ENCODE measurements at regions not wholly inside any gene's neighbourhood (a gene's known extent, or its start where the extent isn't known, plus 50 kb on each side); places are given as distances from the start of the nearest gene placed in this dataset.
A peak's percentile ranks its signal among the peaks of the same experiment; 100 is the strongest.
"Not testable (repeated sequence)": the region's sequence is repeated elsewhere in the genome, so short reads cannot be mapped to it uniquely, and the experiment has no call there.

DNA sequence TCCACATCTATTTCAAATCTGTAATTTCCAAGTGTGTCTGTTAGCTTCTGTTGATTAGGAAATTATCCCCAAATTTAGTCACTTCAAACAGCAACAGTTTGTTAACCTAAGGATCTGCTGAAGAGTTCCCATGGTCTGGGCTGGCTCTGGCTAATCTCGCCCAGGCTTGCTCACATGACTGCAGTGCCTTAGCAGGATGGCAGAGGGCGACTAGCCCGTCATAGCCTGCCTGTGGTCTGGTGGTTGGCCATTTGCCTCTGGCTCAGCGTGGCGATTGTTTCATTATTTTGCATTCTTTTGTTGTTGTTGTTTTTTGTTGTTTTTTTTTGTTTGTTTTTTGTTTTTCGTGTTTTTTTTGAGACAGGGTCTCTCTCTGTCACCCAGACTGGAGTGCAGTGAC is 264.0 kb downstream of the TRIML1 start:
- no peaks in the 10 kb centered on the region for H3K27me3 ChIP-seq (ENCODE audit: control insufficient read depth, insufficient read depth, low read length)
- no peaks in the 10 kb centered on the region for H3K36me3 ChIP-seq (ENCODE audit: control insufficient read depth, insufficient read depth, low read length)
- DNase-seq, result no peak
- H3K4me3 ChIP-seq (ENCODE audit: low read length), result no peak overlapping the region
- WGBS (ENCODE audit: insufficient coverage, low lambda C conversion rate), result 88% methylated on average over 1 of the region's 6 CpGs
- no peaks in the 10 kb centered on the region for H3K4me1 ChIP-seq (ENCODE audit: control insufficient read depth, insufficient read depth, low read length)
- no peaks in the 10 kb centered on the region for H3K9me3 ChIP-seq (ENCODE audit: control insufficient read depth, low read depth, low read length)
- H3K27ac ChIP-seq (ENCODE audit: low read length), result no peak overlapping the region

DNA sequence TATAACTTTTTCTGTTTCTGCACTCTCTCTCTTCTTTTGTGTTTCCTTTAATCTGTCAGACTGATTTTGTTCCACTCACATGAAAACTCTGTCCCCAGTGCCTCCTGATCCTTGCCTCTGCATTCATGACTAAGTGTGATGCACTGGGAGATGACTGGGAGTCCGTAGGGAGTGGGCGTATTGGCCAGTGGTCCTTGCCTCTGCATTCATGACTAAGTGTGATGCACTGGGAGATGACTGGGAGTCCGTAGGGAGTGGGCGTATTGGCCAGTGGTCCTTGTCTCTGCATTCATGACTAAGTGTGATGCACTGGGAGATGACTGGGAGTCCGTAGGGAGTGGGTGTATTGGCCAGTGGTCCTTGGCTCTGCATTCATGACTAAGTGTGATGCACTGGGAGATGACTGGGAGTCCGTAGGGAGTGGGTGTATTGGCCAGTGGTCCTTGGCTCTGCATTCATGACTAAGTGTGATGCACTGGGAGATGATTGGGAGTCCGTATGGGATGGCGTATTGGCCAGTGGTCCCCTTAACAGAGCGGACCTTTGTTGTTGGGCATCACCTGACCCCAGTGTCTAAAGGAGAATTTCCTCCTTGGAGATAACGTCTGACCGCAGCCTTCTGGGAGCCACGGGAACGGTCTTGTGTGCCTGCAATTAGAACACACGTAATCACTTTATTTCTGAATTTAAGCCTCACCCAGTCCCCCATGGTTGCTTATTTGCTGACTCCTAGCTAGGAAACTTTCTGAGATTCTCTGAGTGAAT is 266.0 kb downstream of the TRIML1 start:
- H3K9me3 ChIP-seq (ENCODE audit: control insufficient read depth, low read depth, low read length); H3K4me1 ChIP-seq (ENCODE audit: control insufficient read depth, insufficient read depth, low read length); H3K27ac ChIP-seq (ENCODE audit: low read length); H3K27me3 ChIP-seq (ENCODE audit: control insufficient read depth, insufficient read depth, low read length); H3K4me3 ChIP-seq (ENCODE audit: low read length); H3K36me3 ChIP-seq (ENCODE audit: control insufficient read depth, insufficient read depth, low read length); DNase-seq: not testable (repeated sequence)
- no CpG with 5 or more reads among the region's 14 CpGs for WGBS (ENCODE audit: insufficient coverage, low lambda C conversion rate)

DNA sequence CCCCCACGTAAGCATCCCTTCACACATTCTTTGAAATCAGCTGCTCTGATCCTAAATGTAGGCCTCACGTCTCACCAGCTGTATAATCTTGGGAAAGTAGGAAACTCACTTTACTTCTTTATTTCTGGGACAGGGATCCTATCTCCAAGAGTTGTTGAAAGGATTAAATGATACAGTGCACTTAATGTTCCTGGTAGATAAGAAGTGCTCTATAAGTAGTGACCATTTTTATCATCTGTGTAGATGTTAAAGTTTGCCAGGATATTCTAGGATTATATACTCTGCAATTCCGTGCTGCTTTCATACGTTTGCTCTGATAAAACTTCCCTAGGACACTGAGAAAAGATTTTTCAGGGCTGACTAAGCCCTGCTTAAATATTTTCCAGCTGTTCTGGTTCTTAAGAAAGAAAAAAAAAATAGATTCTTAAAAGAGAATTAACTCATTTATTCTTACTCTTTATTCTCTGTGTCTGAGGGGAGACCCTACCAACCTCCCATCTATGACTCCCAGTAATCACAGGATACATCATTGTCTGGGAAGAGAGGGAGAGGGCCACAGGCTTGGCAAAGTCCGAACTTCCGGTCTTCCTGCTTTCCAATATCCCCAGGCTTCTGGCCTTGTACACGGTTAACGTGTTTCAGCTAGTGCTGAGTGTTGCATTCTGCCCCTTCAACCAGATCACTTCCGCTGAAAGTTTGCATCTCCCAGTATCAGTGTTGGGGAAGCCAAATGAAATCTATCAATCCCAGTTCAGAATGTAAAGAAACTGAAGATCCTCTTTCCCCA is 269.2 kb downstream of the TRIML1 start:
- no peaks in the 10 kb centered on the region for H3K36me3 ChIP-seq (ENCODE audit: control insufficient read depth, insufficient read depth, low read length)
- no peak overlapping the region for H3K4me3 ChIP-seq (ENCODE audit: low read length)
- DNase-seq, result no peak
- no peaks in the 10 kb centered on the region for H3K27me3 ChIP-seq (ENCODE audit: control insufficient read depth, insufficient read depth, low read length)
- H3K4me1 ChIP-seq (ENCODE audit: control insufficient read depth, insufficient read depth, low read length), result no peaks in the 10 kb centered on the region
- peaks cover 5% of the 10 kb centered on the region for H3K9me3 ChIP-seq (ENCODE audit: control insufficient read depth, low read depth, low read length)
- 31% methylated on average over 2 of the region's 9 CpGs for WGBS (ENCODE audit: insufficient coverage, low lambda C conversion rate)
- H3K27ac ChIP-seq (ENCODE audit: low read length), result no peak overlapping the region

DNA sequence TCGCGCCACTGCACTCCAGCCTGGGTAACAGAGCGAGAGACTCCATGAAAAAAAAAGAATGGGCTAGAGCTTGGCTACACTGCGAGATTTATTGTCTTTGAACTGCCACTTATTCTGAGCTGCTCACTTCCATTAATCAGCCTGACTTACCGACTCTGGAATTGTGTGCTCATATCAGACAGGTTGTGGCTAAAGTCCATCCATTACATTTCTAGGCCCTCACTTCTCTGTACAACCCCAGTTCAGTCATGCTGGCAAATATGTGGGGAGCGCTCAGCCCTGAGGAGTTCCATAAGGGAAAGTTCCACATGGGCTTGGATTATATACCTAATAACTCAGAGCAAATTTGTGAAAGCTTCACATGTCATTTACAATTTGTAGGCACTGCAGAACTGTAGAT is 270.6 kb downstream of the TRIML1 start:
- Histone ChIP-seq H3K36me3 (ENCODE audit: control insufficient read depth, insufficient read depth, low read length) (no peaks in the 10 kb centered on the region), H3K27ac (ENCODE audit: low read length) (no peak overlapping the region), H3K9me3 (ENCODE audit: control insufficient read depth, low read depth, low read length) (peaks cover 5% of the 10 kb centered on the region), H3K4me3 (ENCODE audit: low read length) (no peak overlapping the region), H3K27me3 (ENCODE audit: control insufficient read depth, insufficient read depth, low read length) (no peaks in the 10 kb centered on the region), H3K4me1 (ENCODE audit: control insufficient read depth, insufficient read depth, low read length) (no peaks in the 10 kb centered on the region)
- no CpG with 5 or more reads among the region's 6 CpGs for WGBS (ENCODE audit: insufficient coverage, low lambda C conversion rate)
- DNase-seq, result peak; percentile 55 to 67

DNA sequence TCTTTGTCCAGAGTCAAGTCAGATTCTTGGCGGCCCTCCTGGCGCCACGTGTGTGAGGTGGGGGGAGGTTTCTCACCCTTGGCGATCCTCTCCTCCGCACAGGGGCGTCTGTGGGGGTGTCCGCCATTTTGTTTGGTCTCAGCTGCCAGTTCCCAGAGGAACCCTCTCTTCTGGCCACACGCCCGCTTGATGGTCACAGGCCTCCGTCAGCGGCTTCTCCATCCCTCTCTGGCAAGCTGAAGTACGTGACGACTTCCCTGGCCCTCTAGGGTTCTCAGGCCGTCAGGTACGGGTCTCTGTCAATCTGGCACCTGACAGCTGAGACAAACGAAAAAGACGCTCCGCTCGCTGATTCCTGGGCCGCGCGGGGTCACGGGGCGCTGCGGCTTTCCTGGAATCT is 272.6 kb downstream of the TRIML1 start:
- Histone ChIP-seq H3K4me3 (ENCODE audit: low read length) (no peak overlapping the region), H3K27ac (ENCODE audit: low read length) (no peak overlapping the region), H3K36me3 (ENCODE audit: control insufficient read depth, insufficient read depth, low read length) (no peaks in the 10 kb centered on the region), H3K9me3 (ENCODE audit: control insufficient read depth, low read depth, low read length) (peaks cover 5% of the 10 kb centered on the region), H3K4me1 (ENCODE audit: control insufficient read depth, insufficient read depth, low read length) (no peaks in the 10 kb centered on the region), H3K27me3 (ENCODE audit: control insufficient read depth, insufficient read depth, low read length) (no peaks in the 10 kb centered on the region)
- no peak for DNase-seq
- no CpG with 5 or more reads among the region's 25 CpGs for WGBS (ENCODE audit: insufficient coverage, low lambda C conversion rate)

DNA sequence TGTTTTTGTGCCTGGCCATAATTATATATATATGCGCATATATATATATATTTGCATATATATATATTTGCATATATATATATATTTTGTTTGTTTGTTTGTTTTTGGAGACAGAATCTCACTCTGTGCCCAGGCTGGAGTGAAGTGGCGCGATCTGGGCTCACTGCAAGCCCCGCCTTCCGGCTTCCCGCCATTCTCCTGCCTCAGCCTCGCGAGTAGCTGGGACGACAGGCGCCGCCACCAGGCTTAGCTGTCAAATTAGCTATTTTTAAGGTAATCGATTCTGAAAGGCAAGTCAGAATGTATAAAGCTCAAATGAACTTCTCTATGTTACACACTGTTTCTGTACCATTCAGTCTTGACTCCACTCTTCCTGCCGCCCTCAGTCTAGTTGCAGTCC is 273.3 kb downstream of the TRIML1 start:
- H3K4me3 ChIP-seq (ENCODE audit: low read length), result no peak overlapping the region
- WGBS (ENCODE audit: insufficient coverage, low lambda C conversion rate), result 100% methylated on average over 1 of the region's 13 CpGs
- no peaks in the 10 kb centered on the region for H3K36me3 ChIP-seq (ENCODE audit: control insufficient read depth, insufficient read depth, low read length)
- H3K27ac ChIP-seq (ENCODE audit: low read length), result no peak overlapping the region
- H3K4me1 ChIP-seq (ENCODE audit: control insufficient read depth, insufficient read depth, low read length), result no peaks in the 10 kb centered on the region
- H3K27me3 ChIP-seq (ENCODE audit: control insufficient read depth, insufficient read depth, low read length), result no peaks in the 10 kb centered on the region
- peaks cover 5% of the 10 kb centered on the region for H3K9me3 ChIP-seq (ENCODE audit: control insufficient read depth, low read depth, low read length)
- DNase-seq, result no peak

DNA sequence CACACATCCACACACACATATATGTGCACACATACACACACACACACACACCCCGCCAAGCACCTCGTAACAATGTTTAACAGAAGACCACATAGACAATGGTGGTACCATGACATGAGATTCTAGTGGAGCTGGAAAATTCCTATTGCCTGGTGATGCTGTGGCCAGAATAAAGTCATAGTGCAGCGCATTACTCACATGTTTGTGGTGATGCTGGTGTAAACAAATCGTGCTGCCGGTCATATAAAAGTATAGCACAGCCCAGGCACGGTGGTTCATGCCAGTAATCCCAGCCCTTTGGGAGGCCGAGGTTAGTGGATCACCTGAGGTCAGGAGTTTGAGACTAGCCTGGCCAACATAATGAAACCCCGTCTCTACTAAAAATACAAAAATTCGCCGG is 275.2 kb downstream of the TRIML1 start:
- whole genome bisulfite sequencing (ENCODE audit: insufficient coverage, low lambda C conversion rate), result no CpG with 5 or more reads among the region's 10 CpGs
- no peak overlapping the region for H3K27ac ChIP-seq (ENCODE audit: low read length)
- H3K27me3 ChIP-seq (ENCODE audit: control insufficient read depth, insufficient read depth, low read length), result no peaks in the 10 kb centered on the region
- no peak for DNase-seq
- no peaks in the 10 kb centered on the region for H3K4me1 ChIP-seq (ENCODE audit: control insufficient read depth, insufficient read depth, low read length)
- H3K4me3 ChIP-seq (ENCODE audit: low read length), result no peak overlapping the region
- peaks cover 5% of the 10 kb centered on the region for H3K9me3 ChIP-seq (ENCODE audit: control insufficient read depth, low read depth, low read length)
- H3K36me3 ChIP-seq (ENCODE audit: control insufficient read depth, insufficient read depth, low read length), result no peaks in the 10 kb centered on the region

DNA sequence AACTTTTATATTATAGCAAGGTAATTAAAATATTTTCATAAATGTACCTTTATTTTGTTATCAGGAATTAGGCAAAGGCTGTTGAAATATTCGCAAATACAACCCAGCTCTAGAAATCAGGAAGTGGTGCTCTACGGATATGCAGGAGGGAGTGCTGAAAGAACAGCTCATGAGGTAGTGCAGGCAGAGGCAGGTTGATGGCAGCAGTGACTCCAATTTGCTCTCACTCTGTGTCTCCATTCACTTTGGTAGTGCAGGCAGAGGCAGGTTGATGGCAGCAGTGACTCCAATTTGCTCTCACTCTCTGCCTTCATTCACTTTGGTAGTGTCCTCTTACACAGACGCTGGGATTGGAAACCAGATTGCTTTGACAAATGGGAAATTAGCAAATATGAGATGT is 277.9 kb downstream of the TRIML1 start:
- DNase-seq, result peak in 1 of 2 donors; percentile 24
- no peaks in the 10 kb centered on the region for H3K9me3 ChIP-seq (ENCODE audit: control insufficient read depth, low read depth, low read length)

DNA sequence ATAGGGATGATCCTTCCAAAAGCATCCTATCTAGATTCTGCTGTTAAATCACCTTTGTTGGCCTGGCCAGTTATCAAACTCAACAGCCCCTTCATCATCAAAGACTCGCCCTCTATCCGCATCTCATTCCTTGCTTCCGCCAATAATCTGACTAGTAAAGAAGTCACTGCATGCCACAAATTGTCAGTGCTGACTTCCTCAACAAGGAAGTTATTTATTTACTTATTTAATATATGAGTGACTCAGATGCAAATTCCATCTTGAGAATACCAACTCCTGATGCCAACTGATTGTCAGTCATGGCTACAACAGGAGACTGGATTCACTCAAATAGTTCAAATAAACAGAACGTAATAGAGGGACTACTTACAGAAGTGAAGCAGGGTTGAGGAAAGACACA is 283.8 kb downstream of the TRIML1 start:
- Histone ChIP-seq H3K36me3 (ENCODE audit: control insufficient read depth, insufficient read depth, low read length) (no peaks in the 10 kb centered on the region), H3K4me3 (ENCODE audit: low read length) (no peak overlapping the region), H3K9me3 (ENCODE audit: control insufficient read depth, low read depth, low read length) (no peaks in the 10 kb centered on the region), H3K4me1 (ENCODE audit: control insufficient read depth, insufficient read depth, low read length) (no peaks in the 10 kb centered on the region), H3K27ac (ENCODE audit: low read length) (no peak overlapping the region), H3K27me3 (ENCODE audit: control insufficient read depth, insufficient read depth, low read length) (no peaks in the 10 kb centered on the region)
- WGBS (ENCODE audit: insufficient coverage, low lambda C conversion rate), result 63% methylated on average over 1 of the region's 4 CpGs
- DNase-seq, result no peak

More for the DNA sequence above, 277.9 kb downstream of the TRIML1 start:
- H3K36me3 ChIP-seq (ENCODE audit: control insufficient read depth, insufficient read depth, low read length), result no peaks in the 10 kb centered on the region
- H3K4me1 ChIP-seq (ENCODE audit: control insufficient read depth, insufficient read depth, low read length), result no peaks in the 10 kb centered on the region
- no peak overlapping the region for H3K4me3 ChIP-seq (ENCODE audit: low read length)
- H3K27me3 ChIP-seq (ENCODE audit: control insufficient read depth, insufficient read depth, low read length), result no peaks in the 10 kb centered on the region
- no peak overlapping the region for H3K27ac ChIP-seq (ENCODE audit: low read length)
- 67% methylated on average over 1 of the region's 3 CpGs for WGBS (ENCODE audit: insufficient coverage, low lambda C conversion rate)

DNA sequence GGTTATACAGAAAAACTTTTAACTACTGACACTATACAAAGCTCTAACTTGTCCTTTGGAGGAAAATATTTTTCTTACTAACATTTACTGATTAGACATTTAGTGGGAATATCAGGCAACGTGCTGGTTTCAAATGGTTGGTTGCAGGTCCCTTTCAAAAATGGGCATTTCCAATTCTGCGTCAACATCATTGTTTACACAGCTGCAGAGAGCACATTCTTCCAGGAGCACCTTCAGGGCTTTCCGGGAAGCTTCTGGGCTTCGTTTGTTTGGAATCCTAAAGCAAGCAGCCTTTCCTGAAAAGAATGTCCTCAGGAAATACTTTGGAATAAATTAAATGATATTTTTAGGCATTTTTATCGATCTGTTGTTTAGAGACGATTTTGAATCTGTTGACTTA is 289.7 kb downstream of the TRIML1 start:
- 8% methylated on average over 2 of the region's 6 CpGs for WGBS (ENCODE audit: insufficient coverage, low lambda C conversion rate)
- Histone ChIP-seq H3K4me3 (ENCODE audit: low read length) (no peak overlapping the region), H3K36me3 (ENCODE audit: control insufficient read depth, insufficient read depth, low read length) (no peaks in the 10 kb centered on the region), H3K27me3 (ENCODE audit: control insufficient read depth, insufficient read depth, low read length) (no peaks in the 10 kb centered on the region), H3K27ac (ENCODE audit: low read length) (no peak overlapping the region), H3K9me3 (ENCODE audit: control insufficient read depth, low read depth, low read length) (no peaks in the 10 kb centered on the region), H3K4me1 (ENCODE audit: control insufficient read depth, insufficient read depth, low read length) (no peaks in the 10 kb centered on the region)
- DNase-seq, result no peak
